ENCODE measurements at regions not wholly inside any gene's neighbourhood (a gene's known extent, or its start where the extent isn't known, plus 50 kb on each side); places are given as distances from the start of the nearest gene placed in this dataset.

GRCh38 chr2:126982935-126983334 is 84.2 kb downstream of the TEX51 start:
- no peak overlapping the region for H2AFZ ChIP-seq (ENCODE audit: low read length)

More at GRCh38 chr2:126982935-126983334, 84.2 kb downstream of the TEX51 start:
- Histone ChIP-seq H3K4me3 (ENCODE audit: extremely low read depth in 1 of 4, insufficient read depth in 2 of 4, low read depth in 3 of 4, low read length in 4 of 4) (no peak overlapping the region), H4K5ac (ENCODE audit: insufficient read length, low read depth, low read length) (no peak overlapping the region), H2BK12ac (ENCODE audit: low read depth, low read length) (no peak overlapping the region), H4K8ac (ENCODE audit: extremely low read depth, insufficient read depth, low read length) (no peak overlapping the region), H4K91ac (replicated peaks; ENCODE audit: insufficient read length, low read length) (no peak overlapping the region), H2BK20ac (ENCODE audit: low read length) (no peak overlapping the region), H3K18ac (ENCODE audit: extremely low read depth, low read length) (no peak overlapping the region), H4K20me1 (replicated peaks in 1 of 2; ENCODE audit: control insufficient read depth in 1 of 2, insufficient read depth in 2 of 2, low read length in 2 of 2) (no peaks in the 10 kb centered on the region), H2BK15ac (ENCODE audit: low read length) (no peak overlapping the region), H3K9me3 (ENCODE audit: insufficient read depth in 2 of 2, low read depth in 1 of 2, low read length in 1 of 2) (no peaks in the 10 kb centered on the region), H3K79me2 (ENCODE audit: control insufficient read depth in 1 of 2, insufficient read depth in 2 of 2, low read length in 2 of 2) (no peaks in the 10 kb centered on the region), H2AK5ac (ENCODE audit: low read depth, low read length) (no peak overlapping the region), H2BK120ac (replicated peaks; ENCODE audit: low read depth, low read length) (no peak overlapping the region), H3K4me2 (ENCODE audit: insufficient read depth in 1 of 2, low read depth in 2 of 2, low read length in 2 of 2) (no peak overlapping the region), H3K23me2 (ENCODE audit: low read depth, low read length) (no peaks in the 10 kb centered on the region), H3K14ac (ENCODE audit: insufficient read length) (no peak overlapping the region), H3K27ac (ENCODE audit: low read depth, low read length) (no peak overlapping the region), H3K9ac (replicated peaks in 1 of 4; ENCODE audit: extremely low read depth in 1 of 4, low read depth in 3 of 4, low read length in 3 of 4) (no peak overlapping the region), H3K23ac (ENCODE audit: insufficient read length) (no peak overlapping the region), H3K4me1 (replicated peaks in 1 of 4; ENCODE audit: control insufficient read depth in 3 of 4, insufficient read depth in 4 of 4, low read length in 3 of 4) (no peaks in the 10 kb centered on the region), H3K56ac (replicated peaks; ENCODE audit: insufficient read length, low read depth, low read length) (no peak overlapping the region), H3K79me1 (ENCODE audit: low read depth, low read length) (no peaks in the 10 kb centered on the region), H3K36me3 (ENCODE audit: control insufficient read depth in 2 of 4, insufficient read depth in 4 of 4, low read length in 3 of 4) (no peaks in the 10 kb centered on the region), H3K27me3 (replicated peaks in 1 of 4; ENCODE audit: control insufficient read depth in 3 of 4, extremely low read depth in 1 of 4, insufficient read depth in 3 of 4, low read length in 3 of 4) (no peaks in the 10 kb centered on the region; a peak in 1 of 7 replicates), H2BK5ac (ENCODE audit: low read depth, low read length) (no peak overlapping the region), H3K4ac (replicated peaks; ENCODE audit: insufficient read length, low read depth, low read length) (no peak overlapping the region)
- TF ChIP-seq MAFK (IDR thresholded peaks at IDR 0.05; ENCODE audit: low read depth, low read length) (no peak), EZH2 (IDR thresholded peaks at IDR 0.05; ENCODE audit: low read depth, low read length, severe bottlenecking) (no peak), TAF1 (IDR thresholded peaks at IDR 0.05; ENCODE audit: low read depth, low read length) (no peak), NRF1 (IDR thresholded peaks at IDR 0.05; ENCODE audit: low read depth, low read length) (no peak), BACH1 (IDR thresholded peaks at IDR 0.05; ENCODE audit: low read length) (no peak), CHD2 (IDR thresholded peaks at IDR 0.05; ENCODE audit: low read length) (no peak)
- ChIA-PET CTCF (ENCODE audit: partially characterized antibody) (no interaction called here), POLR2A (ENCODE audit: partially characterized antibody) (no interaction called here)
- FAIRE-seq (no peak), DNase-seq (ENCODE audit: low read depth in 1 of 2, low spot score in 2 of 2) (no peak)
- 89% methylated on average over 5 of the region's 5 CpGs; no CpG with 5 or more reads in 1 of the 2 experiments for WGBS, 2 experiments (ENCODE audit: extremely low coverage in 1 of 2, insufficient coverage in 1 of 2, insufficient read length in 1 of 2, insufficient replicate concordance in 2 of 2, low coverage in 1 of 2, low lambda C conversion rate in 2 of 2, missing lambda C conversion rate in 1 of 2)

All from H1 (cell line).